GM19468 (cell line): ENCODE measurements at regions not wholly inside any gene's neighbourhood (a gene's known extent, or its start where the extent isn't known, plus 50 kb on each side); places are given as distances from the start of the nearest gene placed in this dataset.

Source experiments
- ATAC-seq: cut with Tn5 transposase; IDR thresholded peaks from one replicate; pipeline ENCODE4 v1.9.1; 2021; ENCODE audit warnings: mild to moderate bottlenecking, moderate library complexity, moderate number of reproducible peaks; ENCODE audit not compliant: unreplicated experiment; ENCODE audit errors: extremely low read depth

DNA sequence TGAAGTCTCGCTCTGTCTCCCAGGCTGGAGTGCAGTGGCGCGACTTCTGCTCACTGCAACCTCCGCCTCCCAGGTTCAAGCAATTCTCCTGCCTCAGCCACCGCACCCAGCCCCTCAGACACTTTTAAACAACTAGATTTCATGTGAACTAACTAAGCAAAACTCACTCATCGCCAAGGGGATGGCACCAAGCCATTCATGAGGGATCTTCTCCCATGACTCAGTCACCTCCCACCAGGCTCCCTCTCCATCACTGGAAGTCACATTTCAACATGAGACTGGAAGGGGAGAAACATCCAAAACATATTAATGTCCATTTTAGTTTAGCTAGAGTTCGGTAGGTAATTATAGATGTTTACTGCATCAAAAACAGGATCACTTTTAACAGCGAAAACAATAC lies 95.9 kb upstream of the PRL start:
- ATAC-seq: no peak

DNA sequence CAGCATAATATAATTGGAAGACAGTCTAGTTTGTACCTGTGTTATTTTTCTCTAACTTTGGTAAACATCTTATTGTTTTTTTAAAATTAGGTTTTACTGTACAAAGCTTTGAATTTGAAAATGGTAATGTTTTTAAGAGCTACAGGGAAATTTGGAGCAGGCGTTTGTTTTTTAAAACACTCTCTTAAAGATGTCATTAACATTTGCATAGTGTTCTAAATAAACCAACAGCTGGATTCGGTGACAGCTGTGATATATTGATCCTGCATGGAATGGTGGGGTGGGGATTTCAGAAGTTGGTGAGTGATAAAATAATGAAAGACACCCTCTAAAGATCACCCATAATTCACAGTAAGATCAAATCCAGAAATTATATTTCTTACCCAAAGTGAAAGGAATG lies 97.9 kb upstream of the PRL start:
- no peak for ATAC-seq

DNA sequence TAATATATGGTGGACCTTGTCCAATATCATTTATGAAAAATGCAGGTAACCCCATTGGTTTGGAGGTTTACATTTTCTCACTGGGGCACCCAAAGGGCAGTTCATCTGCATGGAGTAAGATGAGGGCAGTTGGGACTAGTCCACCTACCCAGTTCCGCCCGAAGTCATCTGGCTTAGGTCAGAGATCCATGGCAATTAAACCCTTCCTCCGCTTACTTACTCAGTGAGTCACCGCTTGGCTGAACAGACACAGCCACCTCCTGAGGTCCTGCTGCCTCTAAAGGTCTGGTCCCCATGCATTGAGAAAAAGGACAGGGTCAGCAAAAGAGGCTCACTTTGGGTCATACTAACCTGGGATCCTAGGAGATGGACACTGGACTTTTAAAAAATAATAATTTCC lies 102.9 kb upstream of the PRL start:
- no peak for ATAC-seq

DNA sequence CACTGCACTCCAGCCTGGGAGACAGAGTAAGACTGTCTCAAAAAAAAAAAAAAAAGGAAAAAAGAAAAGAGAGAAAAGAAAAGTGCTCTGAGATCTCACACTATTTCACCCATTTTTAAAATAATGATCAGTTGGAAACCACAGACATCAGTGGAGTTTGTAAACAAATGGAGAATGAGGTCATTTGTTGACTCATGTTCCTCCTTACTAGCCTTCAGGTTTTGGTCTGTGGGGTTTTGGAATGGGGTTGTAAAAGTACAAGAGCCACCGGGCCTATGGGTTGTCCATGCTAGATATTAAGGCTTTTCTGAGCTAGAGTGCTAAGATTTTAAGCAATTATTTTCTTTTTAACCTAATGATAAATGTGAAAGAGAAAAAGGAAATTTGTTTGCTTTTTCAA lies 104.4 kb upstream of the PRL start:
- no peak for ATAC-seq

DNA sequence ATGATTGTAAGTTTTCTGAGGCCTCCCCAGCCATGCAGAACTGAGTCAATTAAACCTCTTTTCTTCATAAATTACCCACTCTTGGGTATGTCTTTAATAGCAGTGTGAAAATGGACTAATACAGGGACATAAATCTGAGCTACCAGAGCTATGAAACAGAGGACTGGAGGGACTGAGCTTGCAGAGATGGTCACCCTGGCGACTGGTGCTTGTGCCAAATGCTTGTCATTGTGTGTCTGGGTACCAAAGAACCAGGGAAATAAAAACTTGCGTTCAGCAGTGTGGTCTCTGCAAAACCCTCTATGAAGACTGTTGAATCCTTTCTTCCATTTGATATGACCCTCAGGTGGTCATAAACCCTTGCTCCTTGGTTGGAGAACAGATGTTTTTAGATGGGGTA lies 105.1 kb upstream of the PRL start:
- ATAC-seq: no peak

DNA sequence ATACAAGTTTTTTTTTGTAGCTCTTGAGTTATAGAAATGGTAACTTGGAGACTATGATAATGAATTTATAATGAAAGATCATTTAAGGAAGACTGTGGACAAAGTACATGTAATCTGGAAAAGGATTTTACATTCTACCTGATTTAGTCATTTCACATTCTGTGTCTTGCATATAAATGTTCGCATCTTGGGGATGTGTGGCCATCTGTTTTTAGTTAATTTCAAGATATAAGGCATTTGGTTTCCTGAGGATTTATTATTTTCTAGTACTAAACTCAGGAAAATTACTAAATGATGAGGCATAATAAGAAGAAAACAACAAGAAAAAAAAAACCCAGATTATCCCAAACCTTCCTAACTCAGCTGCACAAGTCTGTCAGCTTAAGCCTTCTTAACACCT lies 112.7 kb upstream of the PRL start:
- no peak for ATAC-seq

DNA sequence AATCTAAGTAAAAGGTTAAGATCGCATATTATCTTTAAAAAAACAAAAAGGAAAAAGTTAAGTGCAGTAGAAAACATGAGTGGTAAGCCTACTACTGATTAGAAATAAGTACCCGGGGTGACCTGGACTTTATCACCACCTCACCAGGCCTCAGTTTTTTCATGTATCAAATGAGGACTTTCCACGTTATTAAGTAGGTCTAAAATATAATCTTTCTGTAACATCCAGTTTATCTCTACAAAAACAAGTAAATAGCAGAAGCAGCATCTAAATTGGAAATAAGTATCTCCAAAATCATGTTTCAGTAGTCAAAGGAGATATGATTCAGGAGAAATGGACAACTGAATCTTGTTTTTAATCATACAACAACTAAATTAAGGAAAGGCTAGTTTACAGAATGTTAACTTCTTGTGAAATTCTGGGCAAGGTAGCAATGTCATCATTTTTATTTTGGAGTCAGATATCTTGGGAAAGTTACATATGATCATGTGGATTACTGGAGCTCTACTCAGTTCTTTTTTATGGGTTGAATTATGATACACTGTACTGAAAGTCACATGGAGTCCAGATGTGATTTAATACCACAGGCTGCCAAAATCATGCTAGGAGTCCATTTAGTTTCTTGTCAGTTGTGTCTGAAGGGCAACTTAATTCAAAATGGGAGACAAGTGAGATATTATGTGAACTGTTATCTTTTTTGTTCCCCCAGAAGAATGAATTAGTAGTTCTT lies 114.7 kb upstream of the PRL start:
- no peak for ATAC-seq

DNA sequence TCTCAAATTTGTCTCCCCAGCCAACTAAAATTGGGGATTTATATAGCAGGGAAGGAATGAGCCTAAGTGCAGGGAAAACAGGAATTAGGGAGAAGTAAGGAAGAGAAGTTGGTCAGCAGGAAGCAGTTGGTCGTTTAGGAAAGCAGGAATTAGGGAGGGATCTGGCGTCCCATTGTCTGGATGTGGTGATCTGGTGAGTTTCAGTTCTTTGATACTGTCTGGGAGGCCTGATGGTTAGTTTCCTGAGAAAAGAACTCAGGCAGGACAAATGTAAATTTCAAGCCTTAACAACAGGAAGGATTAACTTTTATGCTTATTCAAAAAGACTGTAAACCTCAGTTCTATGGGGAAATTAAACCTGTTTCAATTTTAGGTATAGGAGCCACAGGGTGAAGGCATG lies 116.2 kb upstream of the PRL start:
- no peak for ATAC-seq

DNA sequence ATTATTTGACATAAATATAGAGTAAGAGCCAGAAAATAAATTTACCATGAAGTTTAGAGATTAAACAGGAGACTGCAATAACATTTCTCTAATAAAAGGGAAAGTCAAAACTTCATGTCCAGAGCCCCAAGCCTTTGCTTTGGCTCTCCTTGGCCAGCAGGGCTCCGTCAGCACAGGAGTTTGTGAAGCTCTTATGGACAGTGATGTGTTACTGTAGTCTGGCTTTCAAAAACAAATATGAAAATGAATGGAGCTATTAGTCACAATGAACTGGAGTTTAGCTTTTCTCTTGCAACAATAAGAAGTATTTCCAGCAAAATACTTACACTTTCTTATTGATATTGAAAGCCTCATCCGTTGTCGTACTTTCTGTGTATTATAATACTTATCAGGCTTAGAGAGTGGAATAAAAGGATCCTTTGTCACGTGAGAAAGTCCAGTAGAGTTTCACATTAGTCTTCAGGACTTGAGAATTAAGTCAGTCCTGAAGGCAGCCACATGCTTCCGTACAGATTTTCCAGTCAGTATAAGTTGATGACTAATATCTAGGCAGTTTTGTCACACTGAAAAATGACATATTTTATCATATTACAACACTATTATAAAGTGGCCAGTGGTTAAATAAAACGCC lies 117.0 kb upstream of the PRL start:
- ATAC-seq: no peak

DNA sequence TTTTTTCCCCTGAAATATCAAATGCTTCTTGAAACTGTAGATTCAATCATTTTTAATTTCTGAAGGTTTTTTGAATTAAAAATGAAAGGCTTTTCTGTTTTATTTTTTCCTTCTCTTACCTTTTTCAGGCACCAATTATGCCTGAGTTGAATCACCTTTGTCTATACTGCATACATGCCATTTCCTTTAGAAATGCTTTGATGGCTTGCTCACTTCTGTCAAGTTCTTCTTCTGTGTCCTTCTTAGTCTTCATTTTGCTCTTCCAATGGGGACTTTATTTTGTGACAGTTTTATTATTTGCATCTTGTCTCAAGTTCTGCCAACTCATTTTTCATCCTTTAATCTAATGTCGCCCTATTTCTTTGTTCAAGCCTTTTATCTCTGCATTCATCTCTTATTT lies 121.9 kb upstream of the PRL start:
- ATAC-seq: no peak

DNA sequence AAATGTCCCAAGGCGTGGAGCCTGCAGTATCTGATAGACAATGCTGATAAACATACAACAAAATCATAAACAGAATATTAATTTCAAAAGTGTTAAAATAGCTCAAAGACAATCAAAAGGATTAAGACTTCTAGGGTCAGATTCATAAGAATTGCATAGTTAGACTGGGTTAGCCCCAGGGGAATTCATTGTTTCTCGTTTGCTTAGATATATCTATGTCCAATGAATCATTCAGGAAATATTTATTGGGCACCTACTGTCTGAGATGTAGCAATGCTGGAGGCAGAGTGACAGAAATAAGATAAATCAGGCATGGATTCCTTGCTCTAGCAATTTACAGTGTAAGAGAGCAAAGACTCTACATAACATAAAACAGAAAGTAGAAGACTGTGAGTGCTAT lies 124.4 kb upstream of the PRL start:
- ATAC-seq: no peak

DNA sequence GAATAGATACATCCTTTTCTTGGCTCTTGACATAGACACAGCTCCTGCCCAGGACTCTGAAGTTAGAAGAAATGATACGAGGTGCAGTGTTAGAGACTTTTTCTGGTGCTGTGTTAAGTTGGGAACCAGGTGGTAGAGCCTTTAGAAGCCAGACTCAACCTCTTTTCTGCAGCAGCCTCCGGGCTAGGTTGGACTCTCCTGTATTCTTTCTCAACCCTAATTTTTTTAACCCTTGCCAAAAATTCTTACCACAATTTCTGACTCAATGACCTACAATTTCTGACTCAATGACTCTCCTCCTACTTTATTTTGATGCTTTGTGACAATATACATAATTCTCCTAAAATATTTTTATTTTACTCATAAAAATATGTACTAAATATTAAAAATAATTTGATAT lies 127.4 kb upstream of the PRL start:
- no peak for ATAC-seq

DNA sequence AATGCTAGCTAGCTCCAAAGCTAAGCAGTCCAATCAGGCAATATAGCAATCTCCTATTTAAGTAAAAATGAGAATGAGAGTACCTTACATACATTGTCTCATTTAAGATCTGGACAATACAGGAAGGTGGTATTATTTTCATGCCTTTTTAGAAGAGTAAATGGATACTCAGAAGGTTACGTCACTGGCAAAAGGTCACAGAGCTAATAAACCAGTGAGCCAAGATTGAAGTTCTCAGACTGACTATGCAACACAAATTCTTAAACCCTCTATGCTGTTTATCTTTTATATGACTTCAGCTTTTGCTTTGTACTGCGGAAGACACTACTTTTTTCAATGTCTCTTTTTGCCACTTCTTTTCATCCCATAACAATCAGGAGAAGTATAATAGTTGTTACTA lies 135.2 kb upstream of the PRL start:
- ATAC-seq: no peak

DNA sequence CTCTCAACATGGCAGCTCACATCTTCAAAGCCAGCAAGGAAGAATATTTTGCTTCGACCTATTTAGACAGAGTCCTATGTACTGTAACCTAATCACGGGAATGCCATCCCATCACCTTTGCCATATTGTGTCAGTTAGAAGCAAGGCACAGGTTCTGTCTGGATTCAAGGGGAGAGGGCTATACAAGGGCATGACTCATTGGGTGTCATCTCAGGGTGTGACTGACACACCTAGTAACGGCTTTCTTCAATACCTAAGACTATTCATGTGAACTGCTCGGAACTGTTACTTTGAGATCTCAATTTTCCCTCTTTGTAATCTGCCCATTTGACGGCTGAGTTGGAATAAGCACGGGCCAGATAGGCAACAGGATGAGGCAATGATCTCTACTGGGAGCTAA lies 135.6 kb upstream of the HDGFL1 start:
- no peak for ATAC-seq

DNA sequence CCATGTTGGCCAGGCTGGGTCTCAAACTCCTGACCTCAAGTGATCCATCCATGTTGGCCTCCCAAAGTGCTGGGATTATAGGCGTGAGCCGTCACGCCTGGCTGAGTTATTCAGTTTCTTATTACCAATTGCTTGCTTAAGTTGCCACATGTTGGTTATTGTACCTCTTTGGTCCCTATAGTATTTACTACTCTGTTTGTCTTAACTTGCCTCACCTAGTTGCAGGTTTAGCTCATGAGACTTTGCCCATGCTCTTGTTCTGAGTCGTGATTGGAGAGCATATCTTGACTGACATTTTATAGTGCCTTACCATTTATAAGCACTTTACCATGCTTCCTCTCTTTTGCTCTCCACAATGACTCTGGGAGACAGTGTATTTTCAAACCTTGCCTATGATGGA lies 134.2 kb upstream of the HDGFL1 start:
- ATAC-seq: no peak

DNA sequence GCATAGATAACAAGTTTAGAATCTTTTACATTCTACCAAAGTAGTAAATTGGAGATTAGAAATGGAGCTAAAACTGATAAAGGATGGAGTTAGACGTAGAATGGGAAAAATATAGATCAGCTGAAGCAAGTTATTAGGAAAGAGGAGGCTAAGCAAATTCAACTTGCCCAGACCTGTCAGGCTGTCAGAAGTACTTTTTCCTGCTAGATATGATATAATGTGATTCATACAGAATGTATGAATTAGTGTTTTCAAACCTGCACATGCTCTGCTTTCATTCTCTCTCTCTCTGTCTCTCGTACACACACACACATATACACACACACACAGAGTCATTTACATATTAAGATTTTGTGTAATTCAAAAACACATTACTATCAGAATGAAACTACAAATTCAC lies 133.2 kb upstream of the HDGFL1 start:
- ATAC-seq: no peak

DNA sequence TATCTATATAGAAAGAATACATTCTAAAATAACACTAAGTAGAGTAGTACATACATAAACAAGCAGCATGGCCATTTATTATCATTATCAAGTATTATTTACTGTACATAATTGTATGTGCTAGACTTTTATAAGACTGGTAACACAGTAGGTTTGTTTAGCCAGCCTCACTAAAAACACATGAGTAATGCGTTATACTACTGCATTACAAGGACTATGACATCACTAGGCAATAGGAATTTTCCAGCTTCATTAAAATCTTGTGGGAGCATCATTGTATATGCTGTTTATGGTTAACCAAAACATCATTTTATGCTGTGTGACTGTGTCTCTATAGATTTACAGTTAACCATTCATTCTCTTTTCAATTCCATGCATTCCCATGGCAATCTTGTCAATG lies 131.7 kb upstream of the HDGFL1 start:
- ATAC-seq: no peak

DNA sequence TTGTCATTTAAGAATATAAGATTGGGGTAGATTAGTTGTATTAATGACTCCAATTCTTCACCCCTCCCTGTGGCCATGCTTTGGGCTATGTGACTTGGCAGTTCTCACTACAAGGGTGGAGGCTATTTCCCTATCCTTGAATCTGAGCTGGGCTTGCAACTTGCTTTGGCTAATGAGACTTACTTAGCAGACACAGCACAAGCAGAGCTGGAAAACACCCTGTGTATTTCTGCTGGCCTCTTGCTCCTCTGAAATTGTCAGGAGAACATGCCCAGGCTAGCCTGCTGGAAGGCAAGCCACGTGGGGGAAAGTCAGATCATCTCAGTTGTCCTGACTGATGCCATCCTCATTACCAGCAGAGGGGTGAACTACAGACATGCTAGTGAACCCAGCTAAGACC lies 126.5 kb upstream of the HDGFL1 start:
- no peak for ATAC-seq

DNA sequence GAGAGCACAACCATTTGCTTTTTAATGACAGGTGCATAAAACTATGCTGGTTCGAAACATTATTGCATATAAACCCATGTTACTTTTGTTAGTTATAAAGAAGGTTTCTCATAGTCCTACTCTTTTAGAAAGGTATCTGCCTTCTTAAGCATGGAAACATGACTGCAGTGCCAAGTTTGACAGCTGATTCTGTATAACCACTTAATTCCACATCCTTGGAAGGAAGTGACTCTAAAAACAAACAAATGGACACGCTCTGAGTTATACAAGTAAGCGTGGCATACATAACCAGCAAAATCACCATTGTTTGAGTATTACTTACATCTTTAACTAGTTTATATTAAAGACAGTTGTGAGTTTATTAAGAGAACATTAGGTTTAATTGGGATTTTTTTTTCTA lies 125.0 kb upstream of the HDGFL1 start:
- ATAC-seq: no peak

DNA sequence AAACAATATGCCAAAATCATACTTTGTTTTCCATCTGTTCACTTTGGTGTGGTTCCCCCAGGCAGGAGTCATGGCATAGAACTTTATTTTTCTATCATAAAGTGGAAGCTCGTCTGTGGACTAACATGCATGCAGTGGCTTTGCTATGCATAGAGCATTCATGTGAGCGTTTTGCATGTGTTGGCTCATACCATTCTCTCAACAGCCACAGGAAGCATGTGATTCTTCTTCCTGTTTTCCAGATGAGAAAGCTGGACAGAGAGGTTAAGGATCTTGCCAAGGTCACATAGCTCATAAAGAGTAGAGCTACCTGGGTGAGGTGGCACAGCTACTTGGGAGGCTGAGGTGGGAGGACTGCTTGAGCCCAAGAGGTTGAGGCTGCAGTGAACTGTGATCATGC lies 123.4 kb upstream of the HDGFL1 start:
- no peak for ATAC-seq

DNA sequence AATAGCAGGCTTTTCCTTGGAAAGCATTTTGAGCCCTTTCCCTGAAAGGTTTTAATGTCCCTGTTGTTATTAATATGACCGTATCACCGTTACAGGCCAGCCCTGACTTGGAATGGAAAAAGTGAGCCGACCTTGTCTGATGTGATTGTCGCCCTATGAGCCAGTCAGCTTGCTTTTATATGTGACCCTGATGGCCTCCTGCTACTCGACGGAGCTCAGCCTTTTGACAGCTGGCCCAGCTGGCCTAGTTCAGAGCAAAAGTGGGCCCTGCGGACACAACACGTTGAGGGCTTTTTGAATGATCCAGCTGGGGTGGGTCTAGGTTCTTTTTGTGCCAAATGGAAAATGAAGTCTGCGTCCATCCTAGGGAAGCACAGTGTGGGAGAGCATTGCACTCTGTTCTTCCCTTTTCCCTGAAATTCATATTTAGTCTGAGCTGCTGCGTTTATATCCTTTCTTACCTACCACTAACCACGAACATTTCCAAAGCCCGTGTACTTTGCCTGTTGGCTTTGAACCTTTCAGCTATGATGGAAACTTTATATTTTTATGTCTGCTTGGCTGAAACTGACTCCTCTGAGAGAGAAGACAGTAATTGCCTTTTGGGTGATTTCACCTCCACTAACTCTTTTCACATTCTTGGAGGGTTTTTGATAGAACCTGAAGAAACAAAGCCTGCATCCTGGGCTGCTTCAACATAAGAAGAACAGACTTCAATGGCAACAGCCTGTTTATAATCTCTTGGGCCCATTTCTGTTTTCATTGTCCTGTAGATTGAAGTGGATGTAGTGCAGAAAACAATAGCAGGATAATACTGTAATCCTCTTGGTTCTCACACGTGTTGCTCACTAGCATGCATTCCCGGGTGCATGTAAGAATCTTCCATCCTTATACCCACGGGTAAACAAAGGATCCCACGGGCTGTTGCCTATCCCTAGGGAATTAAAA lies 121.8 kb upstream of the HDGFL1 start:
- ATAC-seq: no peak
